ENCODE measurements at regions not wholly inside any gene's neighbourhood (a gene's known extent, or its start where the extent isn't known, plus 50 kb on each side); places are given as distances from the start of the nearest gene placed in this dataset.

- Histone ChIP-seq H3K4me3 (ENCODE audit: low read depth, low read length) (no peak overlapping the region), H3K79me2 (no peaks in the 10 kb centered on the region), H2AFZ (peak overlapping the region; percentile 14), H3K9me3 (ENCODE audit: control insufficient read depth, low read length) (no peaks in the 10 kb centered on the region), H3K4me2 (ENCODE audit: low read length) (no peak overlapping the region), H3K4me1 (no peaks in the 10 kb centered on the region), H3K9ac (no peak overlapping the region), H3K36me3 (ENCODE audit: control insufficient read depth, insufficient read depth, low read length) (no peaks in the 10 kb centered on the region), H3K27ac (no peak overlapping the region), H3K27me3 (ENCODE audit: control insufficient read depth, insufficient read depth, low read length) (no peaks in the 10 kb centered on the region)
- TF ChIP-seq, protein P1, sequence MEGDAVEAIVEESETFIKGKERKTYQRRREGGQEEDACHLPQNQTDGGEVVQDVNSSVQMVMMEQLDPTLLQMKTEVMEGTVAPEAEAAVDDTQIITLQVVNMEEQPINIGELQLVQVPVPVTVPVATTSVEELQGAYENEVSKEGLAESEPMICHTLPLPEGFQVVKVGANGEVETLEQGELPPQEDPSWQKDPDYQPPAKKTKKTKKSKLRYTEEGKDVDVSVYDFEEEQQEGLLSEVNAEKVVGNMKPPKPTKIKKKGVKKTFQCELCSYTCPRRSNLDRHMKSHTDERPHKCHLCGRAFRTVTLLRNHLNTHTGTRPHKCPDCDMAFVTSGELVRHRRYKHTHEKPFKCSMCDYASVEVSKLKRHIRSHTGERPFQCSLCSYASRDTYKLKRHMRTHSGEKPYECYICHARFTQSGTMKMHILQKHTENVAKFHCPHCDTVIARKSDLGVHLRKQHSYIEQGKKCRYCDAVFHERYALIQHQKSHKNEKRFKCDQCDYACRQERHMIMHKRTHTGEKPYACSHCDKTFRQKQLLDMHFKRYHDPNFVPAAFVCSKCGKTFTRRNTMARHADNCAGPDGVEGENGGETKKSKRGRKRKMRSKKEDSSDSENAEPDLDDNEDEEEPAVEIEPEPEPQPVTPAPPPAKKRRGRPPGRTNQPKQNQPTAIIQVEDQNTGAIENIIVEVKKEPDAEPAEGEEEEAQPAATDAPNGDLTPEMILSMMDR (IDR thresholded peaks at IDR 0.05): no peak
Measured at GRCh38 chr2:180328795-180329422, 321.8 kb upstream of the CWC22 start.

DNA sequence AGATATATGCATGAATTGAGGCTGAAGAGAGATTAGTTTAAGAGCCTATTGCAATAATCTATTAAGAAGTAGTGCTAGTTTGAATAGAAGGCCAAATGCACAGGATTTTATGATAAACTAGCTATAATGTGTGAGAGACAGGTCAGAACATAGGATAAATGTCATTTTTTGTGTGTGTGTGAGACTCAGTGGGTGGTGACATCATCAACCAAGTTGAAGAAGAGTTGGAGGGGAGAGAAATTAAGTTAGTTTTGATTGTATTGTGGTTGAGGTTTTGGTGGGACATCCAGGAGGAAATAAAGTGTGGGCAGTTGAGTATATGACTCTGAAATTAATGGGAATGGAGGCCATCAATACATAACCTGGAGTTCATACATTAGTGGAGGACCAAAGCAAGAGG lies 320.1 kb upstream of the CWC22 start:
- Histone ChIP-seq H3K27ac (no peak overlapping the region), H3K4me2 (ENCODE audit: low read length) (no peak overlapping the region), H3K9me3 (ENCODE audit: control insufficient read depth, low read length) (no peaks in the 10 kb centered on the region), H3K36me3 (ENCODE audit: control insufficient read depth, insufficient read depth, low read length) (no peaks in the 10 kb centered on the region), H3K4me1 (peaks cover 4% of the 10 kb centered on the region), H3K9ac (no peak overlapping the region), H3K27me3 (ENCODE audit: control insufficient read depth, insufficient read depth, low read length) (no peaks in the 10 kb centered on the region), H2AFZ (no peak overlapping the region), H3K79me2 (no peaks in the 10 kb centered on the region), H3K4me3 (ENCODE audit: low read depth, low read length) (no peak overlapping the region)
- TF ChIP-seq, protein P1 (IDR thresholded peaks at IDR 0.05): no peak

DNA sequence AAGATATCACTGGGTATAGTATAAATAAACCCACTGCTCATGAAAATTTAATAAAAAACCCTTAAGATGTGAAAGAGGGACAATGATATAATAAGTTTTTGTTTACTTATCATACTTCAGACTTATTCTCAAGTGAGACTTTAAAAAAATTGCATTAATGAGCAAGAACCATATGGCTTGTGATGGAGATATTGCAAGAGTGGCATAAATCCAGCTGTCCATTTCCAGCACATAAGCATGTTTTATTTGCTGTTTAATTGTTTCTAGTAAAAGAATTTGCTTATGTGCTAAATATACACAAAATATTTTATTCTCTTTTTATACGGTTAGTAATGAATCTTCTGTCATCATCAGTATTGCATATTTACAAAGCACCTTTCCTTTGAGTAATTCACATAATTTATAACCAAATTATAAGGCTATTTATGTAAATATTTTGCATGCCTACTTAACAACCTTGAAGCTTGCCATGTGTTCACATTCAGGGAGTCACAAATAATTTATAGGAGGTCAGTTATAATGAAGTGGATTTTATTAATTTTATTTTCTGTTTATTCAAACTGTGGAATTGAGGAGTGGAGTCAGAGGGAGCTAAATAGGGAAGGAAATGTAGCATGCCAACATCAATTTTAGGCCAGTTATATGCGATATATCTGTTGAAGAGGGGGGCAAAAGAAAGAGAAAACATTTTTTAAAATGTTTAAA lies 318.5 kb upstream of the CWC22 start:
- H3K9ac ChIP-seq: no peak overlapping the region
- peaks cover 4% of the 10 kb centered on the region for H3K4me1 ChIP-seq
- H3K27me3 ChIP-seq (ENCODE audit: control insufficient read depth, insufficient read depth, low read length): no peaks in the 10 kb centered on the region
- H3K9me3 ChIP-seq (ENCODE audit: control insufficient read depth, low read length): no peaks in the 10 kb centered on the region
- no peak overlapping the region for H3K4me3 ChIP-seq (ENCODE audit: low read depth, low read length)
- TF ChIP-seq, protein P1 (IDR thresholded peaks at IDR 0.05): no peak
- H2AFZ ChIP-seq: no peak overlapping the region
- no peaks in the 10 kb centered on the region for H3K36me3 ChIP-seq (ENCODE audit: control insufficient read depth, insufficient read depth, low read length)
- no peak overlapping the region for H3K4me2 ChIP-seq (ENCODE audit: low read length)
- no peaks in the 10 kb centered on the region for H3K79me2 ChIP-seq
- H3K27ac ChIP-seq: no peak overlapping the region

GRCh38 chr2:180324182-180324581 lies 317.1 kb upstream of the CWC22 start:
- Histone ChIP-seq H3K36me3 (ENCODE audit: control insufficient read depth, insufficient read depth, low read length) (no peaks in the 10 kb centered on the region), H3K4me2 (ENCODE audit: low read length) (no peak overlapping the region), H3K9ac (no peak overlapping the region), H3K27ac (no peak overlapping the region), H2AFZ (peak overlapping the region; percentile 3), H3K4me1 (peaks cover 4% of the 10 kb centered on the region), H3K79me2 (no peaks in the 10 kb centered on the region), H3K9me3 (ENCODE audit: control insufficient read depth, low read length) (no peaks in the 10 kb centered on the region), H3K27me3 (ENCODE audit: control insufficient read depth, insufficient read depth, low read length) (no peaks in the 10 kb centered on the region), H3K4me3 (ENCODE audit: low read depth, low read length) (no peak overlapping the region)
- TF ChIP-seq, protein P1 (IDR thresholded peaks at IDR 0.05): no peak

DNA sequence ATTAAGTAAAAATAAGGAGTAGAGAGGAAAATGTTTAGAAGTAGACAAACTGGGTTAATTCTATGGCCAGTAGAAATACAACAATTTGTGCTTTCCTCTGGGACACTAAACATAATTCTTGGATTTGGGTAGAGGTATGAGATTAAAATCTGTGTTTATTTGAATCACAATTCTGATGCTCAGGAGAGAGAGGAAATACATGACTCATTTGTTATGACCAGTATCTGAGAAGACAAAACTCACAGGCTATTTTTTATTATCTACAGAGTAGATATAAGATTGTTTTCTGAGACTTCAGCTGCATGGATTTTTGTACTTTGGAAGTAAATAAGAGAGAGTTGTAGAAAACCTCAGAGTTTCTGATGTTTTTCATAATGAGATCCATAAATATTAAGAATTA lies 315.7 kb upstream of the CWC22 start:
- Histone ChIP-seq H3K4me2 (ENCODE audit: low read length) (no peak overlapping the region), H3K27me3 (ENCODE audit: control insufficient read depth, insufficient read depth, low read length) (no peaks in the 10 kb centered on the region)

More for the DNA sequence above, 315.7 kb upstream of the CWC22 start:
- Histone ChIP-seq H3K79me2 (no peaks in the 10 kb centered on the region), H2AFZ (no peak overlapping the region), H3K27ac (no peak overlapping the region), H3K36me3 (ENCODE audit: control insufficient read depth, insufficient read depth, low read length) (no peaks in the 10 kb centered on the region), H3K4me3 (ENCODE audit: low read depth, low read length) (no peak overlapping the region), H3K4me1 (peaks cover 4% of the 10 kb centered on the region), H3K9ac (no peak overlapping the region), H3K9me3 (ENCODE audit: control insufficient read depth, low read length) (no peaks in the 10 kb centered on the region)
- TF ChIP-seq, protein P1 (IDR thresholded peaks at IDR 0.05): no peak

Data from parathyroid adenoma (tissue), 2 donors.